WTC11 (cell line): ENCODE measurements at regions not wholly inside any gene's neighbourhood (a gene's known extent, or its start where the extent isn't known, plus 50 kb on each side); places are given as distances from the start of the nearest gene placed in this dataset.

ENCODE experiments used
- ATAC-seq: fragments of 200-7000 bp; cut with Tn5 transposase; 2 replicates; pipeline ENCODE4 v1.10.0; 2021; ENCODE audit warnings: mild to moderate bottlenecking, moderate library complexity
- CTCF ChIA-PET: fragments of 300-600 bp; sonication (Branson Sonifier 250); formaldehyde crosslinking; loops from one replicate; lab custom pipeline; 2021; ENCODE audit warnings: antibody characterized with exemption; lab: Charles Lee
- POLR2A ChIA-PET: fragments of 350-600 bp; sonication (Branson Sonifier 250); formaldehyde crosslinking; loops from one replicate; lab custom pipeline; 2021; ENCODE audit warnings: antibody characterized with exemption; lab: Charles Lee
- DNase-seq: peaks from one replicate; pipeline ENCODE4 v3.0.0; 2021; ENCODE audit warnings: low spot score
- H3K27ac Mint-ChIP-seq: 2 replicates; pipeline ENCODE4 v1.8.0; 2021; ENCODE audit warnings: mixed read lengths
- H3K27me3 Mint-ChIP-seq: 2 replicates; pipeline ENCODE4 v1.8.0; 2021; ENCODE audit warnings: low read depth, mild to moderate bottlenecking, moderate library complexity, mixed read lengths
- H3K36me3 Mint-ChIP-seq: 2 replicates; pipeline ENCODE4 v1.8.0; 2021; ENCODE audit warnings: mixed read lengths
- H3K4me1 Mint-ChIP-seq: 2 replicates; pipeline ENCODE4 v1.8.0; 2022; ENCODE audit warnings: mixed read lengths
- H3K4me3 Mint-ChIP-seq: 2 replicates; pipeline ENCODE4 v1.8.0; 2021; ENCODE audit warnings: mild to moderate bottlenecking, moderate library complexity, mixed read lengths
- H3K9me3 Mint-ChIP-seq: 2 replicates; pipeline ENCODE4 v1.8.0; 2021; ENCODE audit warnings: mixed read lengths
- AR ChIP-seq: fragments of 250-450 bp; sonication (Bioruptor Pico); IDR thresholded peaks from 2 replicates; pipeline ENCODE4 v1.9.0; 2021; ENCODE audit warnings: mild to moderate bottlenecking
- ATF3 ChIP-seq: sonication (generic); formaldehyde crosslinking; conservative IDR thresholded peaks from 2 replicates; pipeline ENCODE4 v1.8.1; 2022; ENCODE audit warnings: mild to moderate bottlenecking, missing genetic modification reagents
- E2F1 ChIP-seq: sonication (generic); formaldehyde crosslinking; IDR thresholded peaks from 2 replicates; pipeline ENCODE4 v1.8.0; 2022; ENCODE audit warnings: mild to moderate bottlenecking, missing genetic modification reagents
- E2F4 ChIP-seq: sonication (generic); formaldehyde crosslinking; IDR thresholded peaks from 2 replicates; pipeline ENCODE4 v1.8.1; 2022; ENCODE audit warnings: low read depth, mild to moderate bottlenecking, moderate library complexity, missing genetic modification reagents, borderline replicate concordance
- ELF4 ChIP-seq: sonication (generic); formaldehyde crosslinking; IDR thresholded peaks from 2 replicates; pipeline ENCODE4 v1.8.1; 2022; ENCODE audit warnings: low read depth, mild to moderate bottlenecking, moderate library complexity, missing genetic modification reagents
- EMX1 ChIP-seq: fragments of 250-450 bp; sonication (Bioruptor Pico); IDR thresholded peaks from 2 replicates; pipeline ENCODE4 v1.8.0; 2021; ENCODE audit warnings: mild to moderate bottlenecking
- ERG ChIP-seq: fragments of 250-450 bp; sonication (Bioruptor Pico); IDR thresholded peaks from 2 replicates; pipeline ENCODE4 v1.8.0; 2021; ENCODE audit warnings: mild to moderate bottlenecking
- FOXK1 ChIP-seq: sonication (generic); formaldehyde crosslinking; IDR thresholded peaks from 2 replicates; pipeline ENCODE4 v1.8.0; 2022; ENCODE audit warnings: mild to moderate bottlenecking, moderate library complexity, missing genetic modification reagents
- FOXP4 ChIP-seq: sonication (generic); formaldehyde crosslinking; IDR thresholded peaks from 2 replicates; pipeline ENCODE4 v1.8.0; 2022; ENCODE audit warnings: mild to moderate bottlenecking, missing genetic modification reagents
- HMGA2 ChIP-seq: fragments of 250-450 bp; sonication (Bioruptor Pico); IDR thresholded peaks from 2 replicates; pipeline ENCODE4 v1.4.0; 2021; ENCODE audit warnings: mild to moderate bottlenecking, moderate library complexity
- IRF2 ChIP-seq: sonication (generic); formaldehyde crosslinking; IDR thresholded peaks from 2 replicates; pipeline ENCODE4 v1.8.0; 2022; ENCODE audit warnings: low read depth, missing genetic modification reagents, borderline replicate concordance
- NFE2L1 ChIP-seq: sonication (generic); formaldehyde crosslinking; IDR thresholded peaks from 2 replicates; pipeline ENCODE4 v1.8.1; 2023; ENCODE audit warnings: missing genetic modification reagents
- OVOL2 ChIP-seq: fragments of 250-450 bp; sonication (Bioruptor Pico); IDR thresholded peaks from 2 replicates; pipeline ENCODE4 v1.9.0; 2021; ENCODE audit warnings: mild to moderate bottlenecking, borderline replicate concordance
- PREB ChIP-seq: sonication (generic); formaldehyde crosslinking; IDR thresholded peaks from 2 replicates; pipeline ENCODE4 v1.8.1; 2022; ENCODE audit warnings: mild to moderate bottlenecking, missing genetic modification reagents, moderate library complexity, borderline replicate concordance
- RELA ChIP-seq: sonication (generic); formaldehyde crosslinking; IDR thresholded peaks from 2 replicates; pipeline ENCODE4 v1.8.1; 2022; ENCODE audit warnings: missing genetic modification reagents, mild to moderate bottlenecking, borderline replicate concordance
- RORB ChIP-seq: fragments of 250-450 bp; sonication (Bioruptor Pico); IDR thresholded peaks from 2 replicates; pipeline ENCODE4 v1.9.0; 2021; ENCODE audit warnings: mild to moderate bottlenecking
- SP1 ChIP-seq: sonication (generic); formaldehyde crosslinking; conservative IDR thresholded peaks from 2 replicates; pipeline ENCODE4 v1.8.1; 2022; ENCODE audit warnings: missing genetic modification reagents
- USF2 ChIP-seq: sonication (generic); formaldehyde crosslinking; IDR thresholded peaks from 2 replicates; pipeline ENCODE4 v1.8.1; 2023; ENCODE audit warnings: mild to moderate bottlenecking, missing genetic modification reagents, moderate library complexity
- ZMAT4 ChIP-seq: fragments of 250-450 bp; sonication (Bioruptor Pico); IDR thresholded peaks from 2 replicates; pipeline ENCODE4 v1.9.0; 2021; ENCODE audit warnings: mild to moderate bottlenecking
- ZNF138 ChIP-seq: sonication (generic); formaldehyde crosslinking; conservative IDR thresholded peaks from 2 replicates; pipeline ENCODE4 v1.8.1; 2022; ENCODE audit warnings: mild to moderate bottlenecking, moderate library complexity, missing genetic modification reagents
- ZNF263 ChIP-seq: sonication (generic); formaldehyde crosslinking; IDR thresholded peaks from 2 replicates; pipeline ENCODE4 v1.8.1; 2022; ENCODE audit warnings: low read depth, mild to moderate bottlenecking, moderate library complexity, missing genetic modification reagents
- ZNF671 ChIP-seq: fragments of 250-450 bp; sonication (Bioruptor Pico); IDR thresholded peaks from 2 replicates; pipeline ENCODE4 v1.8.0; 2021; ENCODE audit warnings: mild to moderate bottlenecking

- no peak overlapping the region for H3K4me3 Mint-ChIP-seq
- ChIA-PET POLR2A (no interaction called here), CTCF (no interaction called here)
- peaks cover 4% of the 10 kb centered on the region for H3K27me3 Mint-ChIP-seq
- ATAC-seq (no peak), DNase-seq (no peak)
- peaks cover 5% of the 10 kb centered on the region for H3K36me3 Mint-ChIP-seq
- H3K4me1 Mint-ChIP-seq: no peaks in the 10 kb centered on the region
- H3K9me3 Mint-ChIP-seq: peaks cover 22% of the 10 kb centered on the region
- H3K27ac Mint-ChIP-seq: no peak overlapping the region
- TF ChIP-seq PREB (CRISPR knock-in tag) (no peak), FOXK1 (CRISPR knock-in tag) (no peak), ATF3 (CRISPR knock-in tag) (no peak), RELA (CRISPR knock-in tag) (no peak), ELF4 (CRISPR knock-in tag) (no peak), SP1 (CRISPR knock-in tag) (no peak), ZNF138 (CRISPR knock-in tag) (no peak), HMGA2 (CRISPR knock-in tag) (no peak), AR (no peak)
These were observed 97.7 kb upstream of the TMEM196 start for GRCh38 chr7:19871102-19871501.

GRCh38 chr7:19869979-19870378 lies 96.6 kb upstream of the TMEM196 start:
- POLR2A ChIA-PET: no interaction called here
- CTCF ChIA-PET: interaction anchor here (1.1 kb wide), 1 partner anchor 161 kb away, joined by 3 read pairs; the partner anchor contains the start of gene POLR1F
- Mint-ChIP-seq H3K4me3 (no peak overlapping the region), H3K9me3 (peaks cover 22% of the 10 kb centered on the region), H3K27ac (no peak overlapping the region), H3K4me1 (no peaks in the 10 kb centered on the region), H3K27me3 (peaks cover 4% of the 10 kb centered on the region), H3K36me3 (peaks cover 5% of the 10 kb centered on the region)
- no peak for ATAC-seq
- DNase-seq: no peak
- TF ChIP-seq ZMAT4 (CRISPR knock-in tag) (no peak), EMX1 (no peak), USF2 (CRISPR knock-in tag) (no peak), ZNF671 (CRISPR knock-in tag) (no peak), PREB (CRISPR knock-in tag) (no peak), E2F1 (no peak), FOXP4 (CRISPR knock-in tag) (no peak), IRF2 (CRISPR knock-in tag) (no peak), ERG (no peak), RORB (CRISPR knock-in tag) (no peak), NFE2L1 (CRISPR knock-in tag) (no peak), E2F4 (no peak), OVOL2 (CRISPR knock-in tag) (no peak), ATF3 (CRISPR knock-in tag) (no peak), ZNF263 (CRISPR knock-in tag) (no peak)
